CD4-positive, alpha-beta T cell treated with Interferon alpha-2 for 1 hour (primary cell): ENCODE measurements at regions not wholly inside any gene's neighbourhood (a gene's known extent, or its start where the extent isn't known, plus 50 kb on each side); places are given as distances from the start of the nearest gene placed in this dataset.

Experiments used
- DNase-seq, 2 donors: peaks; one replicate each; pipeline ENCODE4 v3.0.0-alpha.2; 2020 to 2022

- DNase-seq: no peak
Observed at GRCh38 chr7:15743926-15744480, 57.5 kb upstream of the MEOX2 start.

DNA sequence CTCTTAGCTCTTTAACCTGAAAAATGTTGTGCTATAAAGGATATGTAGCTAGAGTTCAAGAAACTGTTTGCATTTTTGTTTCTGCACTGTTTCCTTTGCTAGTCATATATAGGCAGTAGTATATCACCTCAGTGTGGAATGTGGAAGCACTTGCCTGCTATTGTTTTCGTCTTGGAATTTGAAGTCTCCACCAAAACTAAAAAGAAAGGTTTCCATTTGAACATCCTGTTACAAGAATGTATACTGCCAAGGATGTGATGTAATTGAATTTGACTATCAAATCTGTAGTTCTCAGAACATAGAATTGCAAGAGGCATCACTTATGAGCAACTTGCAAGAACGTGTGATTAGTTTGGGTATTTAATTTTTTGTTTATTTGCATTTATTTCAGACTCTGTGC, 51.1 kb upstream of the MEOX2 start:
- no peak for DNase-seq
